ENCODE measurements at regions not wholly inside any gene's neighbourhood (a gene's known extent, or its start where the extent isn't known, plus 50 kb on each side); places are given as distances from the start of the nearest gene placed in this dataset.

DNA sequence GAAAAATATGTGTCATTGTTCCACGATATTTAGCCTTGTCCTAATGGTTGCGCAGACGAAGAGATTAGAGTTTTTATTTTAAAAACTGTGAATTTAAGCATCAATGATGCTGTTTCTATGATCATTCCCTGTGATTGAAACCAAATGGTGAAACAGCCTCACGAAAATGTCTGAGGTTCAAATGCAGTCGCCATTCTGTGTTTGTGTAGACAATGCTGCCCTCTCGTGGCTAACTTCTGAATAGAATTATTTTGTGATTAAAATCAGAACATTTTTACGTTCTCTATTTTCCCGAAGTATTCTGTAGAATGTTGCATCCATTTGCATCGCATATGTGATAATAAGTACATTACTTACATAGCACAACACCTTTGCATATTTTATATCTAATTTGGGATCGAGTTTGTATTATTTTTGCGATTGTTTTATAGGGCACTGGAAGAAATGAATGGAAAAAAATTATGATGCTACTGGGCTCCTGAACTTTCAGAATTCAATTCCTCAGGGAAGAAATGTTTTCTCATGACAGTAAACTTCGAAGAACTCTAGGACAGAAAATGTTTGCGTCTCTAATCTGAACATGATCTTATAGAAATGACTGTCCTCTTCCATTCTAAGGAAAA, 54.8 kb upstream of the CREB1 start:
- DNase-seq (ENCODE audit: low read depth in 1 of 2, low spot score in 1 of 2) = peak in 1 of 2 donors; percentile 55

GRCh38 chr2:207475546-207475945, 54.2 kb upstream of the CREB1 start:
- DNase-seq (ENCODE audit: low read depth in 1 of 2, low spot score in 1 of 2) = no peak

- no peak for DNase-seq (ENCODE audit: low read depth in 1 of 2, low spot score in 1 of 2)
Observed at GRCh38 chr2:207477896-207478295, 51.9 kb upstream of the CREB1 start.

- DNase-seq (ENCODE audit: low read depth in 1 of 2, low spot score in 1 of 2) = no peak
Observed at GRCh38 chr2:207478572-207478971, 51.2 kb upstream of the CREB1 start.

- no peak for DNase-seq (ENCODE audit: low read depth in 1 of 2, low spot score in 1 of 2)
Observed at GRCh38 chr2:207479198-207479785, 50.5 kb upstream of the CREB1 start.

Data from activated CD4-positive, alpha-beta T cell treated with anti-CD3 and anti-CD28 coated beads, Interleukin-2, amount 50 U/mL, for 24 hours (primary cell).